NCI-H510A (cell line): ENCODE measurements at regions not wholly inside any gene's neighbourhood (a gene's known extent, or its start where the extent isn't known, plus 50 kb on each side); places are given as distances from the start of the nearest gene placed in this dataset.

Experiments used
- DNase-seq: peaks from one replicate; lab custom pipeline; 2025; lab: John Stamatoyannopoulos, UW

GRCh38 chrX:39439906-39440798, 638.9 kb downstream of the MID1IP1 start:
- DNase-seq, result no peak

- no peak for DNase-seq
These were observed 639.6 kb downstream of the MID1IP1 start for GRCh38 chrX:39440799-39441284.

- no peak for DNase-seq
These were observed 641.1 kb downstream of the MID1IP1 start for GRCh38 chrX:39442332-39442731.

DNA sequence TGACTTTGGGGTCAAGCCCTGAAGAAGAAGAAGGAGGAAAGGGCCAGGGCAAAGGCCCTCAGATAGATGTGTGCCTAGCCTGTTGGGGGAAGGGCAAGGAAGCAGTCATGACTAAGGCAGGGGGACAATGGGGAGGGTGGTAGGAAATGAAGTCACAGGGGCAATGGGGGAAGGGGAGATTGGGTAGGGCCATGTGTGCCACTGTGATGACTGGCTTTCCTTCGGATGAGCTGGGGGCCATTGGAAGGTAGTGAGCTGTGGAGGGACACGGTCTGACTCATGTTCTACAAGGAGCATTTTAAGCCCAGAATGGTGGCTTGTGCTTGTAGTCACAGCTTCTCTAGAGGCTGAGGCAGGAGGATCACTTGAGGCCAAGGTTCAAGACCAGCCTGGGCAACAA, 642.0 kb downstream of the MID1IP1 start:
- no peak for DNase-seq

DNA sequence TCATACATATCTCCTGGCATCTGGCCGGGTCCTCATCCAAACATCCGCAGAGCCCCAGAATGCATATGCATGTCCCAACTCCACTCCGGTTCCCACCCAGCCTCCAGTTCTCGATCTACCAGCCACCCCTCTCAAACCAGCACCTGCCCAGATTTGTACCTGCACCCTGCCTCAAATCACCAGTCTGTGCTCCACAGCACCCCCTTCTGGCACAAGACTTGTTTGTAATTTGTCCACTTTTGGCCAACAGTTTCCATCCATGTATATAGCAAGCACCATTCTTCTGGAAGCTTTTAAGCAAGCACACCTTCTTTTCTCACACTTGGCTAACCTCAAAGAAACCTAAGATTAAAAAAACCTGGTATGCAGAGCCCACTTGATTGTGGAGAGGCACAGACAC, 644.1 kb downstream of the MID1IP1 start:
- DNase-seq, result no peak

GRCh38 chrX:39449352-39449751, 648.1 kb downstream of the MID1IP1 start:
- no peak for DNase-seq

- DNase-seq, result no peak
These were observed 647.4 kb downstream of the BCOR start for GRCh38 chrX:39450234-39450977.

DNA sequence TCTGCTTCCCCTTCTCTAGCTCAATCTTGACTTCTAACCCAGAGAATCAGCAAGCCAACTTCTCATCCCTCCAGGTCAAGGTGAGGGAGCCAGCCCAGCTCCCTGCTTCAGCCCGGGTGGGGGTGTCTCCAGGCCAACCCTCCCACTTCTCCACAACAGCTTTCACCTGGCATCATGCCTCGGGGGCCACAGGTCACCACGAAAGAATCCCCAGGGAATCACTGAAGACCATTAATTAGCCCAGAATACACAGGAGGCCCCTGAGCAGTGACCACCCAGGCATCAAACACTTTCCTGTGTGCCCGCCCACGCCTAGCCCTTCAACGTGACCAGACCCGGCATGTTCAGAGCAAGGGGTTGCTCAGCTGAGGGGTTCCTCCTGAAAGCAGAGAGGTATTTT, 646.7 kb downstream of the BCOR start:
- no peak for DNase-seq

GRCh38 chrX:39452401-39452800, 645.4 kb downstream of the BCOR start:
- no peak for DNase-seq

- no peak for DNase-seq
These were observed 643.7 kb downstream of the BCOR start for GRCh38 chrX:39453889-39454621.

- DNase-seq, result no peak
These were observed 640.7 kb downstream of the BCOR start for GRCh38 chrX:39456894-39457604.

GRCh38 chrX:39458779-39459178, 639.0 kb downstream of the BCOR start:
- no peak for DNase-seq

DNA sequence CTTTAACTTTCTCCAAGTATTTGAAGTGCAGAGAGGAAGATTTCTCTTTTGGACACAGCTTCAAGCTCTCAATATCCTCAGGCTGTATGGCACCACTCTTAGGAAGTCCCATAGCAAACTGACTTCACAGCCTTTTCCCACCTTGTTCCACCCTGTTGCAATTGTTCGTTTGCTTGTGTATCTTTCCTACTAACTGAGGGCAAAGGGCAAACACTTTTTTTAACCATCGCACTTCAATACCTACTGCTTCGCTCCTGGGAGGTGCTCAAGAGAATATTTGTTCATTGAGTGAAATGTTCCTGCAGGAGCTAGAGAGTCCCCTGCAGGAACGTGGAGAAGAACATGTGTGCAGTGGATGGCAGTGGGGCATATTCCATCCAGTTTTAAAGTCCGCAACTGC, 638.6 kb downstream of the BCOR start:
- no peak for DNase-seq

GRCh38 chrX:39459952-39460351, 637.8 kb downstream of the BCOR start:
- DNase-seq, result no peak

DNA sequence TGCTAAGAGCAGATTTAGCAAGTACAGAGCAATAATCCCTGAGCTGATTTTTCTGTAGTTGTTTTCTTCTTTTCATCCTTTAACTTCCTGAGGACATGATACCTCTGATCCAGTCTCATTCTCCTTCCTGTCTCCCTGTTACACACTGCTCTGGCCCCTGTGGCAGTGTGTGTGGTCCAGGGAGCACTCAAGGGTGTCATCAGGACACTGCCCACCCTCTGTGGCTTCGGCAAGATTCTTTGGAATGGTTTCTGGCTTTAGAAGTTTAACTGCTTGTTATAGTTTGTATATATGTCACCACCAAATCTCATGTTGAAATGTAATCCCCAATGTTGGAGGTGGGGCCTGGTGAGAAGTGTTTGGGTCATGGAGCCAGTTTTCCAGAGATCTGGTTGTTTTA, 637.3 kb downstream of the BCOR start:
- DNase-seq, result no peak

DNA sequence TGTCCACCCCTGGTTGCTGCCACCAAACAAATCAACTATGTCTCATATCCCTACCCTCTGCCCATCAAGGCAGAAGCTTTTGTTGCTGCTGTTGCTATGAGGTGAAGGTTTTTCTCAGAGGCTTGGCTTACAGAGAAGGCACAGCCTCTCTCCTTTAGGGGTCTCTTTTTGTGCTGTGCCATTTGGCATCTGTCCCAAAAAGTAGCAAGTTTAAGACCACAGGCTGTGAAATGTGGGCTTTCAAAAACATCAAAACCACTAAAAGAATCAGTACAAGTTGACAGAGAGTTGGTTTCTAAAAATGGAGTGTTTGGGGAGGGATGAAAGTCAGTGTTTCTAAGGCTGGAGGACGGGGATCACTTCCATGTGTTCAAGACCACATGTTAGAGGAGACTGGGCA, 634.9 kb downstream of the BCOR start:
- DNase-seq, result no peak

DNA sequence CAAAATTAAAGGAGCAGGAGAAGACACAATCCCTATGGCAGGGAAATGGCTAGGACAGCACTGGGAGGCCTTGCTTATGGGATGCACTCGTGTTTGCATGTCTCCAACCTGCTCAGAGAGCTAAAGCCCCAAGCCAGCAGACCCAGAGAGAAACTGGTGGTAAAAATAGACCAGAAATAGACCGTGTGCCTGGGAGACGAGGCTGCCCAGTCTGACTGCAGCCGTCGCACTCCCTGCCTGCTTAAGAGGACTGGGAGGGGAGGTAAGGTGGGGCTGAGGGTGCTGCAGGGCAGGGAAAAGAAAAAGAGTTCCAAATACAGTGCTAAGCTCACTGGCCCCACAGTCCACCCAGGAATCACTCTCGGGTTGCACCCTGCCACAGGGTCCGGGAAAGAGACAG, 633.5 kb downstream of the BCOR start:
- DNase-seq, result no peak

DNA sequence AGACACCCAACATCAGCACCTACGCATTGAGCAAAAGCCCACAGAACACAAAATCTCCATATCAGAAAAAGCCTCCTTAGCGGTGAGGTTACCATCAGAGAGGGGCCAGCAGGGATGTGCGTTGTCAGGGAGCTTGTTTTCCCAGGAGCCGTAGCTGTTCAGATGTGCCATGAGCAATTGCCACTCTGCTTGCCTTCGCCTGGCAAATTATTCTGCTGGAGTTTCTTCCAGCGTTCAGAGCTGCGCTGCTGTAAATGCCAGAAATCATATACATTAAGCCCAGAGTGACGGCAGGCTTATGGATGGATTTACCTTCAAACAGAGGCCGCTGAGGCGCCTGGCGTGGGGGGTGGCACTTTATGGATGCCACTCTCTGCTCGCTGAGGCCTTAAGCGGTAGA, 632.3 kb downstream of the BCOR start:
- no peak for DNase-seq

DNA sequence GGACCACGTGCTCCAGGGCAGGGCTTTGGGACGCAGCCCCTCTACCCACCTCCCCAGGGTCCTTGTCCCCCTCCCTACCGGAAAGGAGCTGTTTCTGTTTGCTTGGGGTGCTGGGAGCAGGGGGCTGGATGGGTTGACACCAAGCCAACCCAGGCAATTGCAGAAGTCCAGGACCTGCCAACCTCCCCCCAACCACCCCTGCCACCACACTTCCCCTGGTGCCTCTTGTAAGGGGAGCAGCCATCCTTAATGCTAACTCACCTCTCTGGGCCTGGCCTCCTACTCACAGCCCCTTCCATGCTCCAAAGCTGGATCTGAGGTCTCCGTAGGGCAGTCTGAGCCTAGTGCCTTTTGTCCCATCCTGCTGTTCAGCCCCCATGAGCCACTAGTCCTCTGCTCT, 631.9 kb downstream of the BCOR start:
- no peak for DNase-seq

- no peak for DNase-seq
These were observed 628.6 kb downstream of the BCOR start for GRCh38 chrX:39469126-39469525.

GRCh38 chrX:39470588-39471407, 627.0 kb downstream of the BCOR start:
- DNase-seq, result no peak
